ENCODE measurements at regions not wholly inside any gene's neighbourhood (a gene's known extent, or its start where the extent isn't known, plus 50 kb on each side); places are given as distances from the start of the nearest gene placed in this dataset.
A peak's percentile ranks its signal among the peaks of the same experiment; 100 is the strongest.

DNA sequence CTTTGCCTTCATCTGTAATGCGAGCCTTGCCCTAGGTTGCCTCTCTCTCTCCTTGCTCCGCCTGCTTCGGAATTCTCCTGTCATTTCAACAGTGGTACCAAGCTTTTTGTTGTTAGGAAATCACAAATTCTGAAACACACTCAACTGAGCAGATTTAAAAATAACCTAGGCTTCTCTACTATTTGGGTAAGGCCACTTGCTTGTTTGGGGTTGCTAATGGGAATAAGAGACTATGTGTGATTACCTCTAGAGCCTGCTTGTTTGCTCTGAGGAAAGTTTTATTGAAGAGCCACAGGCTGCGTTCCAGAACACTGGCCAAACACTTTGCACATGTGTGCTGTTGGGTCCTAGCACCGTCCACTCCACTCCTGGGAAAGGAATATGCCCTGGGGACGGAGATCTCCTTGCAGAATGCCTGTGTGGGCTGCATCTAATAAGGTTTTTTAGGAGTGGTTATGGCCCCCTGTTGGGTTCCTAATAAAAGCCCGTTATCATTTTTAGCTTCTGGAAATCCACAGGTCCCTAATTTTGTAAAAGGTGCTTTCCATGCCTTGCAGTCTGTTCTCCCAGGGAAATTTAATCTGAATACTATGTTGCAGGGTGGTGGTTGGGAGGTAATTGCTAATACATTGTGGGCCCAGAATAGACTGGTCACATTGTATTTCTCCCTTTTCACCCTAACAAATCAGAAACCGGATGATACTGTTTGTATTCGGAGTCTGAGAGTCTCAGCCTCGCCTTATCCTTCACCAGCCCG lies 68.7 kb upstream of the KLF6 start:
- DNase-seq (ENCODE audit: low spot score) = peak; percentile 19

DNA sequence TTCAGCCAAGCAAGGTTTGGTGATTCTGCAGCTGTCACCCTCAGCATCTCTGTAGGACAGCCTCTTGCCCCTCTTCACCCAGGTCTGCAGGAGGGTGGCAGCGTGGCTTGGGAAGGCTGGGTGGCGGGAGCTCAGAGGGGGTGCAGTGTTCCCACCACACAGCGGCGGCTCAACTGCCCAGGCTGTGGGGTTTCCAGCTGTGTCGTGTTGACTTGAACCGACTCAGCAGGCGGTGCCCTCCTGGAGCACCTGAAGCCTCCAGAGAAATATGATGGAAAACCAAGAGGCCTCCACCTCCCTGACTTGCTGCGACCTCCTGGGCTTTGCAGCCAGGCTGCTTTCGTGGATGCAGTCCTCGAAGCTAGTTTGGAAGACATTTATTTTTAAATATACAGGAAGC lies 68.0 kb upstream of the KLF6 start:
- no peak for DNase-seq (ENCODE audit: low spot score)

DNA sequence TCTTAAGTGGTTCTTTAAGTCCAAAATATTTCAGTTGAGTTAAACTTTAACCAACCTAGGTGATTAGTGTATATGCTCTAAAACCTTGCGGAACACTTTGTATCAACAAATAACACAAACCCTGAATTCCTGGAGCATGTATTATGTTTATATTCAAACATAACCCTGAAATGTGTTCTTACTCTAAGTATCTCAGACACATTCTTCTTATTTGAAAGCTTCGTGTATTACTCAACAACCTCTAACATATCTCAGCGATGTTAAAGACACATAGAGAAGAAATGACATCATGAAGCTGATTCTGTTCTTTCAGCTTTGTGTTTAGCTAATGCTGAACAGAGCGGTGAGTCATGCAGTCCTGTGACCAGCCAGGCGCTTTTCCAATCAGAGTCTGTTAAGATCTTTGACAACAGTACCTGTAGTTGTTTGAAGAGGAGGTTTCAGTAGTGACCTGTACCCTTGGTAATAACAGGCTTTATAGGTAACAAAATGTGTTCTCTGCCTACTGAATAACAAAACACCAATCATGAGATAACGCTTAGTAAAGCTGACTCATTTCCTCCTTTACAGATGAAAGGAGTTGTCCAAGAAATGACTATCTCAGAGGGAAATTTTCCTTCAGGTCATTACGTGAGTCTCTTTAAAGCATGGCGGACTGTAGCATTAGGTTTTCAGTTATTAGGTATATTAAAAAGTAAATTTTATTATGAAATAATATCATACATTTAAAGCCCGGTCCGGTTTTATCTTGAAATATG lies 67.3 kb upstream of the KLF6 start:
- DNase-seq (ENCODE audit: low spot score) = peak; percentile 94

DNA sequence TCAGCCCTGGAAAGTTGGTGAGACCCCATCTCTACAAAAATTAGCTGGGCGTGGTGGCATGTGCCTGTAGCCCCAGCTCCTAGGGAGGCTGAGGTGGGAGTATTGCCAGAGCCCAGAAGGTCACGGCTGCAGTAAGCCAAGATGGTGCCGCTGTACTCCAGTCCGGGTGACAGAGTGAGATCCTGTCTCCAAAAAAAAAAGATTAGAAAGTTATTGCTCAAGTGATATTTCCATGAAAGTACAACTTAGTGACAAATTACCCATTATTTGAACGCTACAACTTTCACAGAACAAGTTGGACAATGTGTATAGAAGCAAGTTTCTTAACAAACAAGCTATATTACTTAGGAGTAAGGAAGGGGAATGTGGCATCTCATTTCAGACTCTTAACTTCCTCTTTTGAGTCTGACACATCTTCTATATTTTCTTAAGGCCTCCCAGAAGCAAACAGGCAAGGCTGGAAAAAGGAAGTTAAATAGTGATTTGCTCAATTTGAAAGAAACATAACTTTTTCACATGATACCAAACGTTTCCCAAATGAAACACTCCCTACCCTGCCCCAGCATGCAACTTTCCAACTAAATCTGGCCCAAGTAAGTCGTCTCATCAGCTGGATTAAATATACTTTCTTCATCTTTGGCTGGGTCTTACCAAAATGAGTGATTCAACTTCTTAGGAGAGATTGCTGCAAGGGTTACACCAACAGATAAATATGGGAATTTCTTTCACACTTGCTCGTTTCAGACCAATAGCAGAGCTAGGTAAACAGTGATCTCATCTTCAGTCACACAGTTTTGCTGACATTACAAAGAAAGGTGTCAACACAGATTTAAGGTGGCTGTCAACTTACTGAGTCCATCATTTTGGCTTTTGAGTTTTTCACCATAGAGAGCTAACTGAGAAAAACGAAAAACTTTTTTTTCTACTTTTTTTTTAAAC lies 66.3 kb upstream of the KLF6 start:
- peak; percentile 35 for DNase-seq (ENCODE audit: low spot score)

DNA sequence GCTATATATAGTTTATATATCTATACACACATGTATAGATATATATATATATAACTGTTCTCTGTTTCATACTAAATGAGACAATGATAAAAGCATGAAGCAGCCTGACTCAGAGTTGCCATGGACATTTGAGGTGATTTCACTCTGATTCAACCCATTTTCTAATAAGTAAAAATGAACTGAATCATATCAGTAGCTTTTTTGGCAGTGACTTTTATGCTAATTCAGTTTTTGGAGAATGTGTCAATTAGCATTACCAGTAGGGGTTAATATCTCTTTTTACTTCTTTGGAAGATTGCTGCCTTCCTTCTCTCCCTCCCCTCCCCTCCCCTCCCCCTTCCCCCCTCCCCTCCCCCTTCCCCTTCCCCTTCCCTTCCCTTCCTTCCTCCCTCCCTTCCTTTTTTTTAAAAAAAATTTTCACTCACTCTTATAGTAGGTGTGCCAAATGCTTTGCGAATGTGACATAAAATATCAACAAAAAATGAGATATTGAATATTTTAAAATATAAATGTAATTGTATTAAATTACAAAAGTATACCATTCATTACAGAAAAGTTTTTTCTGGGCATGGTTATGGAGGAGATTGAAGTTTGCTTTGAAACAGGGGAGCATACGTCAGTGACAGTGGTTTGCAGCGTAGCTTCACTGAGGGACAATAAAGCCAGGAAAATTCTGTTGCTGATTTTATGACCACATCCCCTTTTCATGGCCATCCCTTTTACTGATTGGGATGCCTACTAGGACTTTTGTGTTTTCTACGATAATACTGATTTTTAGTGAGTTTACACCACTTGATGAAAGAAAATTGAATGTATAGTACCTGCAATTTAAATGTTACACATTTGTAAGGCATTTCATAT lies 64.0 kb upstream of the KLF6 start:
- DNase-seq (ENCODE audit: low spot score) = no peak

DNA sequence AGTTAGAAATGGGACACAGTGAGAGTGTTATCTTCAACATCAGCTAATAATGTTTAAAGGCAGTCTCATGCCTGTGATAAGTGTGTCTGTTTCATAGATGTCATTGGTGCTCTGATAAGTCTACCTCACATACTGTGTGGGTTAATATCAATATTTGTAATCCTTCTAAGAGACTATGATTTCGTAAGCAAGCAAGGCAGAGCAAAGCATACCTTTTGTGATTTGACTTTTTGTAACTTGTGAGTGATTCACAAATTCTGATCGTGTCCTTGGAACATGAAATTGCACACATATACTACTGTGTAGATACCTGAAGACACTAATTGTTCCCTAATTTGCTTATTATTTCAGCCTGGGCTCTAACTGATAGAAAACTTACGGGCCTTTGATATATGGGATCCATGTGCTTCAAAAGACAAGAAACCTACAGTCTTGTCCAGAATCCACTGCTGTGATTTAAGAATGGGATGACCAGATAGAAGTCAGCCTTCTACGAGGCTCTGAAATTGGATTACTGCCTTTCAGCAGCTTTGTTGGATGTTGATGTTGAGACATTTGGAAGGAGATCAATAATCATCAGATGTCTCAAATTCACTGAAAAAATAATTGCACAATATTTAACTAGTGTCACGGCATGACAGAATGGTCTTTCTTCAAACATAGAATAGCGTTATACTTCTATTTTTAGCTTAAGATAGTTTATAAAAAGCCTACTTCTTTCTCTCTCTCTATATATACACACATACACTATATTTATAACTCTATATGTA lies 63.2 kb upstream of the KLF6 start:
- DNase-seq (ENCODE audit: low spot score) = no peak

DNA sequence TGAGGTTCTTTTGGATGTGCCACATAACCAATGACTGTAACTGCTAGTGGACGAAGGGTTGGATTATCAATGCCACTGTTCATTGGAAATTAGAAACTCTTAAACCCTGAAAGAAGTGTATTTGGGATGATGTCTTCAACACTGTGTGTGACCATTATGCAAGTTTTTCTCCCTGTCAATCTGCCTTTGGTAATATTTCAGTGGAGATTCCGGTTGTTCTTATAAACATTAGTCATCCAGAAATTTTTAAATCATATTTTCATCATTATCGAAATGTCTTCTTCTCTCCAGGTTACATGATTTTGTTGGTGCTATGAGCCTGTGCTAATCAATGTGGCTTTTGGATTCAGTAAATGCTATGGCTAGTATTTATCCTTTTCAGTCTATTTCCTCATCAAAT lies 61.7 kb upstream of the KLF6 start:
- DNase-seq (ENCODE audit: low spot score) = no peak

DNA sequence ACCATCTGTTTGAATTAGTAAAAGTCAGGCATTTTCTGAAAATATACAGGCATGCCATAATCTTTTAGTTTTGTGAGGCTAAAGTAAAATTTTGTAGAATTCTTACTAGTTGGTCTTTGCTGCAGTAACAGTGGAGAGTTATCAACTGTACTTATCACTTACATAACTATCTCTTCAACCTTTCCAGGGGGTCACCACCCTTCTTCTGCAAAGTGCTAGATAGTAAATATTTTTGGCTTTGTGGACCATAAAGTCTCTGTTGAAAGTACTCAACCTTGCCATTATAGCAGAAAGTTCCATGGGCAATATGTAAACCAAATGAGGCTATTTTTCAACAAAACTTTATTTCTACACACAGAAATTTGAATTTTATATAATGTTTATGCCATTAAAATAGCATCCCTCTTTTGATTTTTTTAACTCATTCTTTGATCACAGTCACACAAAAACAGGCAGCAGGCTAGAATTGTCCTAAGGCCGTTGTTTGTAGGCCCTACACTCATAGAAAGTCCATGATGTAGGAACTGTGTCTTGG lies 59.5 kb upstream of the KLF6 start:
- no peak for DNase-seq (ENCODE audit: low spot score)

DNA sequence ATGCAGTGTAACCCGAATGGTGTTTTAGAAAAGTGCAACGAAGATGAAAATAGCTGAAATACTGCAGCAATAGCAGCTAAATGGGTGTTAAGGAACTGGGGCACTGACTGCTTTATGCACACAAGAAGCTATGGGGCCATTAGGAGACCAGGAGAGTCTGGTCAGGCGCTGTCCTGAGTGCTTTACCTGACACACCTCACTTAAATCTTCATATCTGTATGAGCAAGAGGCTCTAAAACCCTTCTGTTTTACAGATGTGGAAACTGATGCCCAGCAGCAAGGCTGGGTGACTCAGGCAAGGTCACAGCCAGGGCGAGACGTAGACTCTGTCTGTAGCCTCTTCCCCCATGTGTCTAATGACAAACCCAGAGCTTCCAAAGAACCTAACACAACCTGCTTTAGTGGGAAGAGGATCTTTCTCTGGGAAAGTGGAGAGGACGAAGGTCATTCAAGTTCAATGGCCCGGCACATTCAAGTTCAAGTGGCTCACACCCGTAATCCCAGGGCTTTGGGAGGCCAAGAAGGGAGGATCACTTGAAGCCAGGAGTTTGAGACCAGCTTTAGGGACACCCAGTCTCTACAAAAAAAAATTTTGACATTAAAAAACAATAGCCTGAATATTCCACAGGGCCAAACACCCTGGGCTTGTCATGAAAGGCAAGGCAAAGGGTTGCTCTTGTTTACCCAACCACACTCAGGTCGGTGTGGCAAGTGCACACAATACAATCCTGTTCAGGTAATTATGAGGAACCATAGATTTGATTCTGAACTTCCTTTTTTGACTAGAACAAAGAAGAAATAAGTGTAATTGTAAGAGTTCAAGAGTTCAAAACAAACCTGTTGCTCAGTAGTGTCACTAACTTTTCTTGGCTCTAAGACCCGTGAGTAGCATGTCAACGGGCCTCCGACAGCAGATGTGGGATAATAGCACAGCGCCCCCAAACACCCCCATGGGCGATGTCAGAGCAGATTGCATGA lies 53.7 kb upstream of the KLF6 start:
- no peak for DNase-seq (ENCODE audit: low spot score)

DNA sequence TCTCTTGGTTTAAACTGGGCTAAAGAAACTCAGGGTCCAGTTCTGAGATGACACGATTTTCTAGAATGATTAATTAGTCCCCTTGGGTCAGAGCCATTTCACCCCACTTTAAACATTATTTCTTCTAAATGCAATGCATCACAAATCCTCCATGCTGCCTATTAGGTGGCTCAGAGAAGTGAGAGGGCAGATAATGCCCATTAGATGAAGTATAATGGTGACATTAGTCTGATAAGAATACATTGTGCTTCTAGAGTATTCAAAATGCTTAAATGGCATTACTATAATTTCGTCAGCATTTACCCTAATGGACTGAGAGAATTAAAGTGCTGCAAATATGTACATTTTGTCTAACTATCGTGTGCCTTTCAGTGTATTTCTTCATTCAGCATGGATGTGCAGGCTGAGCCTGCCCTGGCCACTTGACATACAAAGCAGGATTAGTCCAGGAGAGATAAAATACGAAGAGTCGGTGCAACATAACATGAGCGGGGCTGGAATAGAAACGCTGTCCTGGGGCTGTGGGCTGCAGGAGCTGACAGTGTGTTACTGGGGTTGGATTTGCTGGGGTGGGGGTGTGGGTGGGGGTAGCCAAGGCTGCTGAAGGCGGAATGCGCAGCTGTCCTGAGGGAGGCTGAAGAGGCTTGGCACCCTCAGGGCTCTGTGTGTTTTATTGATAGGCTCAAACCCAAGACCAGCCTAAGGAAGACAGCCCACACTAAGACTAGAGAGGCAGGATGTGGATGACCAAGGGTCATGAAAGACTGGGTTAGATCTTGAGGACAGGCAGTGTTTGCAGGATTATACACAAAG lies 52.8 kb upstream of the KLF6 start:
- no peak for DNase-seq (ENCODE audit: low spot score)

DNA sequence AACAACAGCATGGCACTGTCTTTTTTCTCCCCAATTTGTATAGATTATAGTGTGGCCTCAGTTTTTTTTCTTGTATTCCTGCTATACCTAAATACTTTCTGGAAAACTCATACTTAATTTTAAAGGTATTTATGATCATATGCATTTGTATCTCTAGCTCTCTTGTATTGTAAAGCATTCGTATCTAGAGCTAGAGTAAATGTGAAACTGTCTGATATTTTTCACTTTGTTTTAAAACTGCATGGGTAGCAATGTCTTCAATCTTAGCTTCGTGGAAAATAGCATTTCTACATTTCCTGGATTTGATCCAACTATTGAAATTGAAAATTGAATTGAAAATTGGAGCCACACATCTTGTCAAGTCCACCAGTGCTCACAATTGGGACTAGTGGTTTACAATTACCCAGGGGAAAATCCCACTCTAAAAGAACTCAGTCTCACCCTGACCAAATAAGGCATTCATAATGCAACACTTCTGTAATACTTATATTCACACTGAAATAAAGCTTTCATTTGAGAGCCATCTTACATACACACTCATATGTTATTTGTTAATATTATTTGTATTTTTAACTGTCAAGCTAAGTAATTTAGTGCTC lies 51.3 kb upstream of the KLF6 start:
- no peak for DNase-seq (ENCODE audit: low spot score)

DNA sequence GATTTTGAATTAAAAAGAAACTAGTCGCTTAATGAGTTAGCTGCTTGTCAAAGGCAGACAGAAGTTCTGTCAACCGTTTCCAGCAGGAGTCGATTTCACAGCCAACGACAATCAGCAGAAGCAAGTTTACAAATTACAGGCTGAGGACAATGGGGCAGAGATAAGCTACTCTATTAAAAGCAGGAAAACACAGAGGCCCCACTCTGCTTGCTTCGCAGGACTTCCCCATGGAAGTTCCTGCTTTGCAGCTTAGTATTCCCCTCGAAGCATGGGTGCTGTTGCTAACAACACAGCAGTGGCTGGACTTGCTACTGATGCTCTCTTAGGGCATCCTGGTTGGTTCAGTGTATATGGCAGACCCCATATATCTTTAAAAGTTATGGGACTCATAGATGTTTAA lies 50.8 kb upstream of the KLF6 start:
- no peak for DNase-seq (ENCODE audit: low spot score)

DNA sequence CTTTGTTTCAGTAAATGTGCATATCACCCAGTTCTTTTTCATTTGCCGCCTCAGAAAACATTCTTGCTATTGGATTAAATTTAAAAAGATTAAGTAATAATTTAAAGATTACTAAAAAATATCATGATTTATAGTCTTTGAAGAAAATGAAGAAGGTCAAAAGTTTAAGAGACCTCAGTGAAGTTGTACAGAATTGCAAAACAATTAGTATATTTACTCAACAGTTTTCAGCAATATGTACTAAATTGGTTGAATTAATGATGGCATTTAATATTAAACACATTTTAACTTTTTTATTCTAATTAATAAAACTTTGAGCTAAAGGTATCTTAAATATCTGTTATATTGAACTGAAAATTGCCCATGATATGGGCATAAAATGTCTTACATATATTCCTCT lies 49.9 kb upstream of the KLF6 start:
- no peak for DNase-seq (ENCODE audit: low spot score)

Data from H4 (cell line).